ENCODE measurements at regions not wholly inside any gene's neighbourhood (a gene's known extent, or its start where the extent isn't known, plus 50 kb on each side); places are given as distances from the start of the nearest gene placed in this dataset.

DNA sequence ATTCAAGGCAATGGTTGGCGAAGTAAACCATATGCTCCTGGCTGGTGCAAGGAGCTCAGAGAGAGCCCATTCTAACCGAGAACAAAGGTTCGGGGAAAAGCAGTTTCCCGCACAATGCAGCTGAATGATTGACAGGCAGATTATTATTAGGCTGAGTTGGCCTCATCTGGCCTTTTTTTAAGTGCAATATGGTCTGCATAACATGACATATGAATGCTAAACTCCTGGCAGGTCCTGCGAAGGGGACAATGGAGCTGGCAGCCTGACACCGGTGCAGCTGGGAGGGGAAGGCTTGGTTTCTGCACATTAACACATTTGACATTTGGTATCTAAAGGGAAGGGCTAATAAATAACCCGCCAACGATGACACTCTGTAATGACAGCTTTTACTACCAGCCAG is 92.0 kb downstream of the MIS18A start:
- peaks cover 15% of the 10 kb centered on the region for H3K4me1 Mint-ChIP-seq

DNA sequence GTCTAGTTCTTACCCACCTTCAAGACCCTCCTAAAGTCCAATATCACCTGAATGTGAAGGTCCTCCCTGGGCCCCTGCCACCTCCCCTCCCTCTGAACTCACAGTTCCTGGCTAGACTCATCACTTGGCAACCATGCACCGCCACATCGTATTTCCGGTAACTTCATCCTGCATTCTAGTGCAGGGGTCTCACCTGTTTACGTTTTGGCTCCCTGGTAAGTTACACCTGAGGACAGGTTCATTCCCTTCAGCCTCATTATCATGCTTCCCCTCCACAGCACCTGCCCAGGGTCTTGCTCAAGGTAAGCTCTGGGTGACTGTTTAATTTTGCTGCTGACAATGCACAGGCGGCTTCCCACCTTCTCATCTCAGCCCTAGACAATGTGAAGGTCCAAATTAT is 93.1 kb downstream of the MIS18A start:
- H3K27ac Mint-ChIP-seq = no peak overlapping the region
- H3K27me3 Mint-ChIP-seq (ENCODE audit: low read depth) = peaks cover 21% of the 10 kb centered on the region
- peaks cover 2% of the 10 kb centered on the region for H3K9me3 Mint-ChIP-seq
- TF ChIP-seq, protein P1, sequence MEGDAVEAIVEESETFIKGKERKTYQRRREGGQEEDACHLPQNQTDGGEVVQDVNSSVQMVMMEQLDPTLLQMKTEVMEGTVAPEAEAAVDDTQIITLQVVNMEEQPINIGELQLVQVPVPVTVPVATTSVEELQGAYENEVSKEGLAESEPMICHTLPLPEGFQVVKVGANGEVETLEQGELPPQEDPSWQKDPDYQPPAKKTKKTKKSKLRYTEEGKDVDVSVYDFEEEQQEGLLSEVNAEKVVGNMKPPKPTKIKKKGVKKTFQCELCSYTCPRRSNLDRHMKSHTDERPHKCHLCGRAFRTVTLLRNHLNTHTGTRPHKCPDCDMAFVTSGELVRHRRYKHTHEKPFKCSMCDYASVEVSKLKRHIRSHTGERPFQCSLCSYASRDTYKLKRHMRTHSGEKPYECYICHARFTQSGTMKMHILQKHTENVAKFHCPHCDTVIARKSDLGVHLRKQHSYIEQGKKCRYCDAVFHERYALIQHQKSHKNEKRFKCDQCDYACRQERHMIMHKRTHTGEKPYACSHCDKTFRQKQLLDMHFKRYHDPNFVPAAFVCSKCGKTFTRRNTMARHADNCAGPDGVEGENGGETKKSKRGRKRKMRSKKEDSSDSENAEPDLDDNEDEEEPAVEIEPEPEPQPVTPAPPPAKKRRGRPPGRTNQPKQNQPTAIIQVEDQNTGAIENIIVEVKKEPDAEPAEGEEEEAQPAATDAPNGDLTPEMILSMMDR (IDR thresholded peaks at IDR 0.05; ENCODE audit: unreplicated experiment in 3 of 3) = no peak
- H3K4me1 Mint-ChIP-seq = peaks cover 15% of the 10 kb centered on the region
- H3K36me3 Mint-ChIP-seq (ENCODE audit: low read depth) = no peaks in the 10 kb centered on the region
- H3K4me3 Mint-ChIP-seq = no peak overlapping the region

More for the DNA sequence above, 92.0 kb downstream of the MIS18A start:
- peaks cover 21% of the 10 kb centered on the region for H3K27me3 Mint-ChIP-seq (ENCODE audit: low read depth)
- H3K9me3 Mint-ChIP-seq = peaks cover 2% of the 10 kb centered on the region
- no peak overlapping the region for H3K27ac Mint-ChIP-seq
- TF ChIP-seq, protein P1 (IDR thresholded peaks at IDR 0.05; ENCODE audit: unreplicated experiment in 3 of 3) = no peak
- no peaks in the 10 kb centered on the region for H3K36me3 Mint-ChIP-seq (ENCODE audit: low read depth)
- H3K4me3 Mint-ChIP-seq = no peak overlapping the region

DNA sequence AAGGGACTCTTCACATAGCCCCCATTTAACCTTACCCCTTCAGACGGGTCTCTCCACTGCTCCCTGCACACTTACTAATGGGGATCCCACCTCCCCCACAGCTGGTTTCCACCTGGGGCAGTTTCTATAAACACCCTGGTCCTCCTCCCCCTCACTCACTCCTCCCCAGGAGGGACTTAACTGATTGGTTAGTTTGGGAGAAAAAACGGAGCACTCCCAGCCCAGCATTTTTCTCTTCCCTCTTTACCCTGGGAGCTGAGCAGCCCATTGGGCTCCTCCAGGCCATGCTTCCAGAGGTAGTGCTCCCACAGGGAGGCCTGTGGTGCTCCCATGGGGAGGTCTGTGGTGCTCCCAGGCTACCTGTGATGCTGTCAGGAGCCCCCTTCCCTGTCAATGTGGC is 93.7 kb downstream of the MIS18A start:
- no peaks in the 10 kb centered on the region for H3K36me3 Mint-ChIP-seq (ENCODE audit: low read depth)
- TF ChIP-seq, protein P1 (IDR thresholded peaks at IDR 0.05; ENCODE audit: unreplicated experiment in 3 of 3) = no peak
- peaks cover 15% of the 10 kb centered on the region for H3K4me1 Mint-ChIP-seq
- H3K9me3 Mint-ChIP-seq = peaks cover 5% of the 10 kb centered on the region
- peaks cover 17% of the 10 kb centered on the region for H3K27me3 Mint-ChIP-seq (ENCODE audit: low read depth)
- no peak overlapping the region for H3K27ac Mint-ChIP-seq
- no peak overlapping the region for H3K4me3 Mint-ChIP-seq

DNA sequence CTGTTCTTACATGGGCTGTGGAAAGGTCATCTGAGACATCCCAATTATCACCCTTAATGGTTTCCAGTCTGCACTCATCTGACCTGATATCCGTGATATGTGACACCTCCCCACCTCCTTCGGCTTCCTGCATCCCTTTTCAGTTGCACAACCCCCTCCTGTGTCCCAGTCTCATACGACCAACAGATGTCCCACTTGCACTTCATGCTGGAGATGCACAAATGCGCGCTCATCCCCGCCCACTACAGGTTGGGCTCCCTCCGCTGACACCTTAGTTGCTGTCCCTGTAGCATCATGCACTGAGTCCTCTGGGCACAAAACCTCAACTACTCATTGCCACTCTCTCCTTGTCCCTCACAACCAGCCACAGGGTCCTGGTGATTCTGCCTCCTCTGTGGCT is 94.4 kb downstream of the MIS18A start:
- TF ChIP-seq, protein P1 (IDR thresholded peaks at IDR 0.05; ENCODE audit: unreplicated experiment in 3 of 3) = no peak
- peaks cover 12% of the 10 kb centered on the region for H3K27me3 Mint-ChIP-seq (ENCODE audit: low read depth)
- no peak overlapping the region for H3K4me3 Mint-ChIP-seq
- peaks cover 15% of the 10 kb centered on the region for H3K4me1 Mint-ChIP-seq
- H3K27ac Mint-ChIP-seq = no peak overlapping the region
- H3K9me3 Mint-ChIP-seq = peaks cover 5% of the 10 kb centered on the region
- H3K36me3 Mint-ChIP-seq (ENCODE audit: low read depth) = no peaks in the 10 kb centered on the region

DNA sequence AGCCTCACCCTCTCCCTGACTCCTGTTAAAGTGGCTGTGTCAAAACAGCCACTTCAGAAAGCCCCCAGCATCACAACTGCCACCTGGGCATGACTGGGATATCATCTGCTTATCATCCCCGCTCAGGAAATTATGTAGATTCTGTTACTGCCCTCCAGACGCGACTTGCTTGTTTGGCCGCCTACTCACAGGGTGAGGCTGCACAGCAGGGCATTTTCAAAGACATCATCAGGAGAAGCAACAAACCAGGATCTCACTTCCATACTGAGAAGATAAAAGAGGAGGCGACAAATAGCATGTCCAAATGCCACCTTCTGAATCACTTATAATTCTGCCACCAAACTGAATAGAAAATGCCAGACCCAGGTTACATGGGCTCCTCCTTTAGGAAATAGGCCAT is 94.8 kb downstream of the MIS18A start:
- Mint-ChIP-seq H3K9me3 (peaks cover 5% of the 10 kb centered on the region), H3K36me3 (ENCODE audit: low read depth) (no peaks in the 10 kb centered on the region), H3K4me1 (peaks cover 15% of the 10 kb centered on the region), H3K27me3 (ENCODE audit: low read depth) (peaks cover 12% of the 10 kb centered on the region), H3K27ac (no peak overlapping the region), H3K4me3 (no peak overlapping the region)
- TF ChIP-seq, protein P1 (IDR thresholded peaks at IDR 0.05; ENCODE audit: unreplicated experiment in 3 of 3) = no peak

DNA sequence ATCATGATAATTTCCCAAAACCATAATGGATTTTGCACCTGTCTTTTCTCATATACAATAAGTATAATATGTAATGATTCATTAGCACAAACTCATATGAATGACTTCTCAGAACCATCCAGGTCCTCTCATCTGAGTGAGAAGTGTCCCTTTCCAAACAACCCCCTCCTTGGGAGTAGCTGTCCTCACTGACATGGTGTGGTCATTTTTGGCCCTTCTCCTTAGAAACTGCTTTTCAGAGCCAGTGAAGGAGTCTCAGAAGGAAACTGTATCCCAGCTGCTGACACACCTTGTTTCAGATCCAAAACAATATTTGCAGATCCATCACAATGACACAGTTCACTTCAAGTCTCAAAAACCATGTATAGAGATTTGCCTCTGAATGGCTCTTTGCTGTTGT is 95.5 kb downstream of the MIS18A start:
- H3K9me3 Mint-ChIP-seq = peaks cover 5% of the 10 kb centered on the region
- H3K27ac Mint-ChIP-seq = no peak overlapping the region

More for the DNA sequence above, 95.5 kb downstream of the MIS18A start:
- Mint-ChIP-seq H3K4me3 (no peak overlapping the region), H3K27me3 (ENCODE audit: low read depth) (peaks cover 9% of the 10 kb centered on the region), H3K36me3 (ENCODE audit: low read depth) (no peaks in the 10 kb centered on the region), H3K4me1 (peaks cover 15% of the 10 kb centered on the region)
- TF ChIP-seq, protein P1 (IDR thresholded peaks at IDR 0.05; ENCODE audit: unreplicated experiment in 3 of 3) = no peak
